ENCODE measurements at regions not wholly inside any gene's neighbourhood (a gene's known extent, or its start where the extent isn't known, plus 50 kb on each side); places are given as distances from the start of the nearest gene placed in this dataset.

- Histone ChIP-seq H3K27ac (peak overlapping the region; percentile 54 to 68 (median 60)), H3K9me3 (no peaks in the 10 kb centered on the region), H3K36me3 (no peaks in the 10 kb centered on the region), H3K4me1 (peaks cover 0 to 14% (median 4%) of the 10 kb centered on the region in 4 donors), H3K27me3 (no peaks in the 10 kb centered on the region), H3K4me3 (no peak overlapping the region)
- intact Hi-C loops (cut with DNase I; ENCODE audit: low total_unique reads), result loop anchor here (1.0 kb wide), 1 partner anchor 28 kb away; no protein-coding TSS in a partner anchor
- DNase-seq, result no peak
- WGBS, 2 donors (ENCODE audit: low coverage in 1 of 2), result 54 to 63% methylated on average over 6 to 12 of the region's 12 CpGs
- TF ChIP-seq EP300 (IDR thresholded peaks at IDR 0.05; ENCODE audit: low read depth), result no peak
- no peak for TF ChIP-seq POLR2AphosphoS5 (IDR thresholded peaks at IDR 0.05)
- no peak for TF ChIP-seq POLR2A (IDR thresholded peaks at IDR 0.05)
- no peak for TF ChIP-seq CTCF (IDR thresholded peaks at IDR 0.05)
- in situ Hi-C loops (cut with MboI; ENCODE audit: low pct_ligation_motif_present in 1 of 4, low pct_unique_long_range_greater_than_20kb in 1 of 4, low sequenced_read_pairs in 3 of 4), result no loop called here
Measured at GRCh38 chr11:19595840-19596751, 116.5 kb upstream of the NAV2 start.

- no peaks in the 10 kb centered on the region for H3K9me3 ChIP-seq
- intact Hi-C loops (cut with DNase I; ENCODE audit: low total_unique reads) (loop anchor here (1.0 kb wide), 1 partner anchor 27 kb away; no protein-coding TSS in a partner anchor), in situ Hi-C loops (cut with MboI; ENCODE audit: low pct_ligation_motif_present in 1 of 4, low pct_unique_long_range_greater_than_20kb in 1 of 4, low sequenced_read_pairs in 3 of 4) (no loop called here)
- DNase-seq, result no peak
- H3K27me3 ChIP-seq, result no peaks in the 10 kb centered on the region
- H3K36me3 ChIP-seq, result no peaks in the 10 kb centered on the region
- H3K4me1 ChIP-seq, result peaks cover 0 to 14% (median 4%) of the 10 kb centered on the region in 4 donors
- no peak for TF ChIP-seq POLR2AphosphoS5 (IDR thresholded peaks at IDR 0.05)
- no peak for TF ChIP-seq POLR2A (IDR thresholded peaks at IDR 0.05)
- TF ChIP-seq EP300 (IDR thresholded peaks at IDR 0.05; ENCODE audit: low read depth), result no peak
- no peak for TF ChIP-seq CTCF (IDR thresholded peaks at IDR 0.05)
- peak overlapping the region; percentile 17 to 68 (median 56) for H3K27ac ChIP-seq
- 59% methylated on average over 2 of the region's 2 CpGs; no CpG with 5 or more reads in 1 of the 2 donors for WGBS, 2 donors (ENCODE audit: low coverage in 1 of 2)
- H3K4me3 ChIP-seq, result no peak overlapping the region
Measured at GRCh38 chr11:19595499-19595839, 117.2 kb upstream of the NAV2 start.

GRCh38 chr11:19594326-19594725 lies 118.3 kb upstream of the NAV2 start:
- intact Hi-C loops (cut with DNase I; ENCODE audit: low total_unique reads), result no loop called here
- no peaks in the 10 kb centered on the region for H3K27me3 ChIP-seq
- DNase-seq, result no peak
- peaks cover 0 to 14% (median 4%) of the 10 kb centered on the region in 4 donors for H3K4me1 ChIP-seq
- H3K27ac ChIP-seq, result no peak overlapping the region
- no peaks in the 10 kb centered on the region for H3K9me3 ChIP-seq
- TF ChIP-seq EP300 (IDR thresholded peaks at IDR 0.05; ENCODE audit: low read depth) (no peak), CTCF (IDR thresholded peaks at IDR 0.05) (no peak), POLR2AphosphoS5 (IDR thresholded peaks at IDR 0.05) (no peak), POLR2A (IDR thresholded peaks at IDR 0.05) (no peak)
- no peak overlapping the region for H3K4me3 ChIP-seq
- in situ Hi-C loops (cut with MboI; ENCODE audit: low pct_ligation_motif_present in 1 of 4, low pct_unique_long_range_greater_than_20kb in 1 of 4, low sequenced_read_pairs in 3 of 4), result no loop called here
- WGBS, 2 donors (ENCODE audit: low coverage in 1 of 2), result 88 to 90% methylated on average over 4 of the region's 4 CpGs
- H3K36me3 ChIP-seq, result no peaks in the 10 kb centered on the region

GRCh38 chr11:19592842-19593241 lies 119.8 kb upstream of the NAV2 start:
- TF ChIP-seq CTCF (IDR thresholded peaks at IDR 0.05), result no peak
- TF ChIP-seq POLR2A (IDR thresholded peaks at IDR 0.05), result no peak
- TF ChIP-seq EP300 (IDR thresholded peaks at IDR 0.05; ENCODE audit: low read depth), result no peak
- no peak for TF ChIP-seq POLR2AphosphoS5 (IDR thresholded peaks at IDR 0.05)
- Histone ChIP-seq H3K4me1 (peaks cover 0 to 14% (median 4%) of the 10 kb centered on the region in 4 donors), H3K36me3 (no peaks in the 10 kb centered on the region), H3K27ac (no peak overlapping the region), H3K9me3 (no peaks in the 10 kb centered on the region), H3K4me3 (no peak overlapping the region), H3K27me3 (no peaks in the 10 kb centered on the region)
- DNase-seq, result no peak
- intact Hi-C loops (cut with DNase I; ENCODE audit: low total_unique reads), result no loop called here
- WGBS, 2 donors (ENCODE audit: low coverage in 1 of 2), result 49 to 54% methylated on average over 2 of the region's 2 CpGs
- in situ Hi-C loops (cut with MboI; ENCODE audit: low pct_ligation_motif_present in 1 of 4, low pct_unique_long_range_greater_than_20kb in 1 of 4, low sequenced_read_pairs in 3 of 4), result no loop called here

Measured in transverse colon (tissue), 4 donors.